ENCODE measurements at regions not wholly inside any gene's neighbourhood (a gene's known extent, or its start where the extent isn't known, plus 50 kb on each side); places are given as distances from the start of the nearest gene placed in this dataset.

DNA sequence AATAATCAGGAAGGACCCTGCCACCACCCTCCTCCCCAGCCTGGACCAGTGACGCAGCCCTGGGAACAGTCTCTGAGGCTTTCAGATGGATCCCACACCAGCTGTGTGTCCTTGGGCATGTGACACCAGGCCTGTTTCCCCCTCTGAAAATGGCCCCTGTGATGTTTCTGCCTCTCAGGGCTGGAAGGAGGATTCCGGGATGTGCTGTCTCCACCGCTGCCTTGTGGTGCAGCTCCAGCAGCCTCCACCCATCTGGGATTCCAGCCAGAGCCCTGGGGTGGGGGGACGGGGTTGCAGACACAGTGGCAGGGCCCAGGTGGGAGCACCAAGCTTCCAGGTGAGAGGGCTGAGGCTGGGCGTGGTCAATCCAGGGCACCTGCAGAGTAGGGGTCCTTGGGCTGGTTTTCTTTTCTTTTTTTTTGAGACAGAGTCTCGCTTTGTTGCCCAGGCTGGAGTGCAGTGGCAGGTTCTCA lies 179.7 kb upstream of the IER5L start:
- TF ChIP-seq, protein P1, sequence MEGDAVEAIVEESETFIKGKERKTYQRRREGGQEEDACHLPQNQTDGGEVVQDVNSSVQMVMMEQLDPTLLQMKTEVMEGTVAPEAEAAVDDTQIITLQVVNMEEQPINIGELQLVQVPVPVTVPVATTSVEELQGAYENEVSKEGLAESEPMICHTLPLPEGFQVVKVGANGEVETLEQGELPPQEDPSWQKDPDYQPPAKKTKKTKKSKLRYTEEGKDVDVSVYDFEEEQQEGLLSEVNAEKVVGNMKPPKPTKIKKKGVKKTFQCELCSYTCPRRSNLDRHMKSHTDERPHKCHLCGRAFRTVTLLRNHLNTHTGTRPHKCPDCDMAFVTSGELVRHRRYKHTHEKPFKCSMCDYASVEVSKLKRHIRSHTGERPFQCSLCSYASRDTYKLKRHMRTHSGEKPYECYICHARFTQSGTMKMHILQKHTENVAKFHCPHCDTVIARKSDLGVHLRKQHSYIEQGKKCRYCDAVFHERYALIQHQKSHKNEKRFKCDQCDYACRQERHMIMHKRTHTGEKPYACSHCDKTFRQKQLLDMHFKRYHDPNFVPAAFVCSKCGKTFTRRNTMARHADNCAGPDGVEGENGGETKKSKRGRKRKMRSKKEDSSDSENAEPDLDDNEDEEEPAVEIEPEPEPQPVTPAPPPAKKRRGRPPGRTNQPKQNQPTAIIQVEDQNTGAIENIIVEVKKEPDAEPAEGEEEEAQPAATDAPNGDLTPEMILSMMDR (IDR thresholded peaks at IDR 0.05; ENCODE audit: low read depth, low read length, missing input control): no peak
- TF ChIP-seq MAX (IDR thresholded peaks at IDR 0.05): no peak
- TF ChIP-seq YY1 (IDR thresholded peaks at IDR 0.05): no peak
- TF ChIP-seq RXRA (IDR thresholded peaks at IDR 0.05): no peak
